ENCODE measurements at regions not wholly inside any gene's neighbourhood (a gene's known extent, or its start where the extent isn't known, plus 50 kb on each side); places are given as distances from the start of the nearest gene placed in this dataset.

- TF ChIP-seq, protein P1, sequence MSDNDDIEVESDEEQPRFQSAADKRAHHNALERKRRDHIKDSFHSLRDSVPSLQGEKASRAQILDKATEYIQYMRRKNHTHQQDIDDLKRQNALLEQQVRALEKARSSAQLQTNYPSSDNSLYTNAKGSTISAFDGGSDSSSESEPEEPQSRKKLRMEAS (IDR thresholded peaks at IDR 0.05): no peak
- TF ChIP-seq CEBPB (IDR thresholded peaks at IDR 0.05): no peak
- TF ChIP-seq EP300 (IDR thresholded peaks at IDR 0.05; ENCODE audit: borderline replicate concordance): no peak
- no peak for TF ChIP-seq RAD21 (IDR thresholded peaks at IDR 0.05; ENCODE audit: low read depth)
- TF ChIP-seq YY1 (IDR thresholded peaks at IDR 0.05; ENCODE audit: low read depth): no peak
- no peak for TF ChIP-seq TCF12 (IDR thresholded peaks at IDR 0.05; ENCODE audit: low read depth)
- TF ChIP-seq, protein P2, sequence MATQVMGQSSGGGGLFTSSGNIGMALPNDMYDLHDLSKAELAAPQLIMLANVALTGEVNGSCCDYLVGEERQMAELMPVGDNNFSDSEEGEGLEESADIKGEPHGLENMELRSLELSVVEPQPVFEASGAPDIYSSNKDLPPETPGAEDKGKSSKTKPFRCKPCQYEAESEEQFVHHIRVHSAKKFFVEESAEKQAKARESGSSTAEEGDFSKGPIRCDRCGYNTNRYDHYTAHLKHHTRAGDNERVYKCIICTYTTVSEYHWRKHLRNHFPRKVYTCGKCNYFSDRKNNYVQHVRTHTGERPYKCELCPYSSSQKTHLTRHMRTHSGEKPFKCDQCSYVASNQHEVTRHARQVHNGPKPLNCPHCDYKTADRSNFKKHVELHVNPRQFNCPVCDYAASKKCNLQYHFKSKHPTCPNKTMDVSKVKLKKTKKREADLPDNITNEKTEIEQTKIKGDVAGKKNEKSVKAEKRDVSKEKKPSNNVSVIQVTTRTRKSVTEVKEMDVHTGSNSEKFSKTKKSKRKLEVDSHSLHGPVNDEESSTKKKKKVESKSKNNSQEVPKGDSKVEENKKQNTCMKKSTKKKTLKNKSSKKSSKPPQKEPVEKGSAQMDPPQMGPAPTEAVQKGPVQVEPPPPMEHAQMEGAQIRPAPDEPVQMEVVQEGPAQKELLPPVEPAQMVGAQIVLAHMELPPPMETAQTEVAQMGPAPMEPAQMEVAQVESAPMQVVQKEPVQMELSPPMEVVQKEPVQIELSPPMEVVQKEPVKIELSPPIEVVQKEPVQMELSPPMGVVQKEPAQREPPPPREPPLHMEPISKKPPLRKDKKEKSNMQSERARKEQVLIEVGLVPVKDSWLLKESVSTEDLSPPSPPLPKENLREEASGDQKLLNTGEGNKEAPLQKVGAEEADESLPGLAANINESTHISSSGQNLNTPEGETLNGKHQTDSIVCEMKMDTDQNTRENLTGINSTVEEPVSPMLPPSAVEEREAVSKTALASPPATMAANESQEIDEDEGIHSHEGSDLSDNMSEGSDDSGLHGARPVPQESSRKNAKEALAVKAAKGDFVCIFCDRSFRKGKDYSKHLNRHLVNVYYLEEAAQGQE (IDR thresholded peaks at IDR 0.05; ENCODE audit: low read depth): no peak
- TF ChIP-seq NFIC (IDR thresholded peaks at IDR 0.05): no peak
- TF ChIP-seq TAF1 (IDR thresholded peaks at IDR 0.05; ENCODE audit: low read depth): no peak
- no peak for TF ChIP-seq EGR1 (IDR thresholded peaks at IDR 0.05)
Observed at GRCh38 chr10:8301831-8302230, 247.3 kb downstream of the GATA3 start.
